ENCODE measurements at regions not wholly inside any gene's neighbourhood (a gene's known extent, or its start where the extent isn't known, plus 50 kb on each side); places are given as distances from the start of the nearest gene placed in this dataset.

DNA sequence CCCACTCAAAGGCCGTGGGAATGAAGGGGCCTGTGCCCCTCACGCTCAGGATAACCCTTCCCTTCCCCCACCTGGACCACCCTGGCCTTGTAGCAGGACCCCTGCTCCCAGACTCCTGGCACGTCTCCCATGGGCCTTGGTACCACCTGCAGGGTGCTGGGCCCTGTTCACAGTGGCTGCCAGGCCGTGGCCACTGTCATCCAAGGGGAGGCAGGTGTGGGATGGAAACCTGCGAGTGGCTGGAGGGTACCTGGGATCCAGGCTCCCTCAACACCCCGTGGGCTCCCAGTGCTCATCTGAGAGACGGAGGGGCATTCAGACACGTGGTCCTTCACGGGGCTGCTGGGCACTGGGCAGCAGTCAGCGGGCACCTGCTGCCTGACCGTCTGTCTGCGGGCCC is 75.6 kb upstream of the CIBAR2 start:
- DNase-seq (ENCODE audit: low spot score) = no peak

DNA sequence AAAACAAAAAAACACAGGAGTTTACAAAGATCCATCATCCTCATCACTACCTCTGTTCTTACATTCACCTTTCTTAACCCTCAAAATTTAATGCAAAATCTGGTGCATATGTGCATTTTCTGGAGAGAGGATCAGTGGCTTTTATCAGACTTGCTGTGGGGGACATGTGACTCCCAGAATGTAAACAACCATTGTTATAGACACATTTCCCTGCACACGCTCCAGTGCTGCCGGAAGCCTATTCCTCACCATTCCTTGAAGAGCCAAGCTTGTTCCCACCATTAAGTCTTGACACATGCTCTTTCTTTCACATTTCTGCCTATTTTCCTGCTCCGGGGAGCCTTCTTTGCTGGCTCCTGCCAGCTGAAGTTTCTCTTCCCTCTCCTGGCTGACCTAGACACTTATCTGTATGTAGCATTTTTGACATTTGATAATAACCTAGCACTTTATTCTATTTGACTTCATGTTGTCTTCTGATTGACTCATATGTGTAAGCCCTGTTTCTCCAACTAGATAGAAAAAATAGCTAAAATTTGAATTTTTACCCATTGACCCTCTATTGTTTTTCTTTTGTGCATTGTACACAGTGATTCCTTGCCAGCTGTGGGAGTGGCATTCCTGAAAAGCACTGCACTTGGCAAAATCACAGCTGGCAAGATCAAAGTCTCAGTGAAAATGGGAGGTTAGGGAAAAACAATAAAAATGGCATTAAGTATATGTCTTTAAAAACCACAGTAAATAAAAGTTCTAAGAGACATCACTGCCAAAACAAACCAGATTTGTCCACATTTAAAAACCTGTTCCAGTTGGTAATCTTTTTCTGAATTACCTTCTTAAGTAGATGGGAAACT is 76.8 kb upstream of the CIBAR2 start:
- DNase-seq (ENCODE audit: low spot score) = no peak

DNA sequence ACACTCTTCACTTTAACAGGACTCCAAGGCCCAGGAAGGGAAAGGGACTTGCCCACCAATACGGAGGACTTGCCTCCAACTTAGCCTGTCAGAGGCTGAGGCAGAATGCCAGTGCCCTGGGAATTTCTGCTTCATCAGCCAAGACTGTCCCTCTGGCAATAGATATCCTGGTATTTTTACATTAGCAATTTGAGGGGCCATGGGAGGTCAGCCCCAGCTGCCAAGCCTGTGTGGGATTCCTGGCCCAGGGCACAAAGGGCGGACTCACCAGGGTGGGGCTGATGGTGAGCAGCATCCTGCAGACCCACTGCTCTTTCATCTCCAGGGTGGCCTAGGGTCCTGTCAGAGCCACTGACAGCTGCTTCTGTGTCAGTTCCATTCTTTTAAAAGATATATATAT is 78.3 kb upstream of the CIBAR2 start:
- no peak for DNase-seq (ENCODE audit: low spot score)

DNA sequence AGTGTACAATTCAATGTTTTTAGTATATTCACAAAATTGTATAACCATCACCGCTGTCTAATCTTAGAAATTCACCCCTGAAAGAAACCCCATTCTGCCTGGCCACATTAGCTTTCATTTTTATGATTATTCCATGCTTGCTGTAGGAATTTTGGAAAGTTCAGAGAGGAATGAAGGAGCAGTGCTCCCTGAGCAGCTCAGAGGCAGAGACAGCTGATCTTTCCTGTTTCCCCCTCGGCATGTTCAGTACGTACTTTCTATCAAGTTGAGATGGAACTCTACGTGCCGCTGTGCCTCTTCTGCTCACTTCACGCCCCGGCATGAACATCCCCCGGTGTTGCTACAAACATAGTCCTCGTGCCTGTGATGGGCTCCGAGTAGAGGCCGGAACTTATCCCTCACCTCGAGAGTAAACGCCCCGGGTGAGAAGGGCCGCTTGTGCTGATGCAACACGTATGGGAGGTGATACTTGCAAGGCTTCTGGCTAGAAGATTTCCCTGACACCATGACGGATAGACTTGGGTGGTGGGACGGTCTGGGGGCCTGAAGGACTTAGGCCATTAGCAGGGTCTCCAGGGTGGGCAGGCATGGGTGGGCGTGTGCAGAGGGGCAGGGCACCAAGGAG is 79.2 kb upstream of the CIBAR2 start:
- DNase-seq (ENCODE audit: low spot score) = no peak

GRCh38 chr16:85192238-85193114 is 80.2 kb upstream of the CIBAR2 start:
- DNase-seq (ENCODE audit: low spot score) = no peak

- DNase-seq (ENCODE audit: low spot score) = no peak
Measured at GRCh38 chr16:85193115-85193493, 80.8 kb upstream of the CIBAR2 start.

- no peak for DNase-seq (ENCODE audit: low spot score)
Measured at GRCh38 chr16:85193876-85194275, 81.6 kb upstream of the CIBAR2 start.

DNA sequence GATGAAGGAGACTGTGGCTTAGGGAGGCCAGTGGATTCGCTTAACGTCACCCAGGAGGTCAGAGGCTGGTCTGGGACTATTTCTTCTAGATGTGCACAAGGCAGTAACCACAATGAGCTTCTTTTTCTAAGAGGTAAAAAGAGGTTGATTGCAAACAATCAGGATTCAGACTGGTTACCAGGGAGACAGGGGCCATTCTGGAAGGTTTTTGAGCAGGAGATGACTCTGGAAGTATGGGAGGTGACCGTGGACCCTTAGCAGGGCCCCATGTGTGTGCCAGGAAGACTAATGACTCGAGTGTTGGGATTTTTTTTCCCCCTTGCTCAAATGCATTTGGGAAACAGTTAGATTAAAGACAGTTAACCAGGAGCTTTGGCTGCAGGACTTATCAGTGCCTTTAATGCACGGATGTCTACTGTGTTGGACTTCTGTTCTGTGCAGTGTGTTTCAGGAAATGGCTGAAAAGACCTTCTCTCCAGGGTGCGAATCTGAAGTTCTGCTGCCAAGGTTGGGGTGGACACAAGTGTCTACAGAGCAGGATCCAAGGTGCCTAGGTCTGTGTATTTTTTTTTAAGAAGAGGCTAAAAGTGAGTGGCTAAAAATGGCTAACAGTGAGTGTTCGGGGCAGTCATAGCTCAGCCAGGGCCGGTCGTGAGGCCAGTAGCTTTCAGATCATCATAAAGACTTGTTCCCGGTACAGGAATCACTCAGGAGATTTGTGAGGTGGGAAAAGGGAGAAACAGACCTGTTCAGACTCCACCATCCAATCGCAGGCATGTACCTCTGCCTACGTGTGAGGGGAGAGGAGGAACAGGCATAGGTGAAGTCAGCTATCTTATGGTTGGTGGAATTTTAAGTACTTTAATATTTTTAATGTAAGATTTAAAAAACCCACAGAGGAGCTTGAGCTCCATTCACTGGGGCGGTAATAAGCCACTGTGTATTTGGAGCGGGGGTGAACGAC is 82.3 kb upstream of the CIBAR2 start:
- no peak for DNase-seq (ENCODE audit: low spot score)

DNA sequence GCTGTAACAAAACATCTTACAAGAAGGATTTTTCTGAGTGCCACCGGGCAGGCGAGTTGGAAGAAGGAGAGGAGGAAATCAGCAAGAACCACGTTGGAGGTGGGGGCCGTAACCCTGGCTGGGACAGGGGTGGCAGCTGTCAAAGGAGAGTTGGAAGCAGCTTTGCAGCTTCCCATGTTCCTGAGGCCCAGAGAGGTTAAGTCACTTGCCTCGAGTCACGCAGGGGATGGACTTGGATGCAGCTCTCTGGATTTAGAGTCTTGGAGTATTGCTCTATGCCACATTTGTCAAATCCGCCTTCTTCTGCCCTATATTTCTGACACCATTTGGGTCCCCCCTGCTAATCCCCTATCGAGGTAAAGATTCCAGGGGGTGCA is 83.0 kb upstream of the CIBAR2 start:
- no peak for DNase-seq (ENCODE audit: low spot score)

- no peak for DNase-seq (ENCODE audit: low spot score)
Measured at GRCh38 chr16:85195900-85196772, 83.9 kb upstream of the CIBAR2 start.

DNA sequence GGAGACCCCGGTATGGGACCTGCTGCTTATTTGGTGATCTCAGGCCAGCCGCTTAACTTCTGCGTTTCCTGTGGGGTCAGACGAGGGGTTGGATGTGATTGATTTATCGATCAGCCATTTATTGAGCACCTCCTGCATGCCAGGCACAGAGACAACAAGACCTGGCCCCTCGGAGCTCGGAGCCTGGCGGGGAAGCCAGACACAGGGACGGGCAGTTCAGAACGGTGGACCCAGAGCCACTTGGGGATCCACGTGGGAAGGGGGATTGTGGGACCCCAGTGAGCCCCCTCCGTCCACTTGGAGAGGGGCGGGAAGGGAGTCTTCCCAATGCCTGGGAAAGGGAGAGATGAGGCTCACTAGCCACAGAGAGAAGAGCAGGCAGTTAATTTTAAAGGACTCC is 84.7 kb upstream of the CIBAR2 start:
- DNase-seq (ENCODE audit: low spot score) = no peak

GRCh38 chr16:85197611-85198566 is 85.6 kb upstream of the CIBAR2 start:
- DNase-seq (ENCODE audit: low spot score) = no peak

- DNase-seq (ENCODE audit: low spot score) = no peak
Measured at GRCh38 chr16:85199069-85199725, 86.9 kb upstream of the CIBAR2 start.

DNA sequence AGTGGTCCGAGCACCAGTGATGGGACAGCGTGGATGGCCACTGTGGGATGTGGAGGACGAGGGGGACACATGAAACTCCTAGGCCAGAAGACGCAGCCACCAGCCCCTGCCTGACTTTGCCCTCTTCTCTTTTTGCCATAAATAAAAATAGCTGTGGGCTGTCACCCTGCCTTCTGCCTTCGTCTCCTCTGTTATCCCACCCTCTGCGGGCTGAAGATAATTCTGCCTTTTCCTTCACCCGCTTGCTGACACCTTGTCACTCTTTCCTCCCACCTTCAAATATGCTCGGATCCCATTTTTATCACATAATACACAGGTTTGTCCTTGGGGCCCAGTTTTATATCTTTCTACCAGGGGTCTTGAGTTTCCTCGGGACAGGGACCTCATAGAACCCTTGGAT is 87.6 kb upstream of the CIBAR2 start:
- no peak for DNase-seq (ENCODE audit: low spot score)

GRCh38 chr16:85200471-85201278 is 88.4 kb upstream of the CIBAR2 start:
- DNase-seq (ENCODE audit: low spot score) = peak; percentile 12

DNA sequence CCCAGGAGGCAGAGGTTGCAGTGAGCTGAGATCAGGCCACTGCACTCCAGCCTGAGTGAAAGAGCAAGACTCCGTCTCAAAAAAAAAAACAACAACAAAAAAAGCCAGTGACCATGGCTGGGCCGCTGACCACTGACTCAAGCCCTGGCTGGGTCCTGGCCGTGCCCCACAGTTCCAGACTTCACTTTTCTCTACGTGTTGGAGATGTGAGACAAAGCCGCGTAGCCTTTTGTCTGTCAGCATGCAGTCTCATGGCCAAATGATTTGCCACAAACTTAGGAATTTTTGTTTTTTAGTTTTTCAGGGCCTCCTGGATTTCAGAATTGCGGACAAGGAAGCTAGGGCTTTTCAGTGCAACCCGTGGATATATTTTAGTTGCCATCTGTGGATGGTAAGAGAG is 89.3 kb upstream of the CIBAR2 start:
- DNase-seq (ENCODE audit: low spot score) = no peak

DNA sequence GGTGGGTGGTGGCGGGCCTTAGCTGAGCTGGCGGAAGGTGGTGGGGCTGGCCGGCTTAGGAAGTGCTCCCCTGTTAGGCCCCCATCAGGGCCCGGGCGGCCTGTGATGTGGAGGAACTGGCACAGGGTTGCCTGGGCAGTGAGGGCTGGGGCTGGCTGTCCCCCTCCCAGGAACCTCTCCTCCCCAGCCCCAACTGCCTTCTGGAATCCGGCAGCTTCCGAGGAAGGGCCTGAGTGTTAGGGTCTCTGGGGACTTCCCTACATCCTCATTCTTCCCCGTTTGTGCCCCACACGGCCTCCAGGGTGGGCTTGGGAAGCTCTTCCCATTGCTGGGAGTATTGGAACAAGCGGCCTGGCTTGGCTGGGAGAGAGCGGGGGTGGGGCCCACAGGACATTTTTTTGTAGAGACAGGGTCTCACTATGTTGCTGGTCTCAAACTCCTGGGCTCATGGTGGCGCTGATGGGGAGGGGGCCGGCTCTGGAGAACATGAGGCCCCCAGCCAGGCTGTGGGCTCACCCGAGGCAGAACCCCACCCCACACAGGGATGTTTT is 89.9 kb upstream of the CIBAR2 start:
- DNase-seq (ENCODE audit: low spot score) = no peak

Data from kidney tubule cell (primary cell).